NCI-H1436 treated with DMSO at 0.1 percent for 48 hours (cell line): ENCODE measurements at regions not wholly inside any gene's neighbourhood (a gene's known extent, or its start where the extent isn't known, plus 50 kb on each side); places are given as distances from the start of the nearest gene placed in this dataset.
"Not testable (repeated sequence)": the region's sequence is repeated elsewhere in the genome, so short reads cannot be mapped to it uniquely, and the experiment has no call there.

Experiments
- DNase-seq: peaks from one replicate; lab custom pipeline; 2025; lab: John Stamatoyannopoulos, UW

- DNase-seq = no peak
Measured at GRCh38 chr2:194363878-194364277, 1293.1 kb upstream of the SLC39A10 start.

GRCh38 chr2:194363295-194363694 lies 1293.7 kb upstream of the SLC39A10 start:
- DNase-seq = no peak

- DNase-seq = no peak
Measured at GRCh38 chr2:194352505-194352904, 1304.5 kb upstream of the SLC39A10 start.

- DNase-seq = peak; percentile 75
Measured at GRCh38 chr2:194346193-194346592, 1310.8 kb upstream of the SLC39A10 start.

- DNase-seq = no peak
Measured at GRCh38 chr2:194345347-194345746, 1311.7 kb upstream of the SLC39A10 start.

GRCh38 chr2:194343167-194343566 lies 1313.9 kb upstream of the SLC39A10 start:
- DNase-seq = no peak

GRCh38 chr2:194332799-194333490 lies 1324.1 kb upstream of the SLC39A10 start:
- no peak for DNase-seq

- DNase-seq = no peak
Measured at GRCh38 chr2:194328456-194328855, 1328.6 kb upstream of the SLC39A10 start.

GRCh38 chr2:194327196-194327888 lies 1329.7 kb upstream of the SLC39A10 start:
- DNase-seq = no peak

- no peak for DNase-seq
Measured at GRCh38 chr2:194323740-194324139, 1333.3 kb upstream of the SLC39A10 start.

GRCh38 chr2:194320520-194320919 lies 1336.5 kb upstream of the SLC39A10 start:
- no peak for DNase-seq

- DNase-seq = no peak
Measured at GRCh38 chr2:194319222-194319992, 1337.6 kb upstream of the SLC39A10 start.

GRCh38 chr2:194314042-194314441 lies 1343.0 kb upstream of the SLC39A10 start:
- no peak for DNase-seq

GRCh38 chr2:194304191-194304590 lies 1352.8 kb upstream of the SLC39A10 start:
- DNase-seq = no peak

- no peak for DNase-seq
Measured at GRCh38 chr2:194301946-194302345, 1355.1 kb upstream of the SLC39A10 start.

- DNase-seq = no peak
Measured at GRCh38 chr2:194294156-194294555, 1362.9 kb upstream of the SLC39A10 start.

- no peak for DNase-seq
Measured at GRCh38 chr2:194291104-194291503, 1365.9 kb upstream of the SLC39A10 start.

GRCh38 chr2:194289712-194290346 lies 1367.2 kb upstream of the SLC39A10 start:
- no peak for DNase-seq

GRCh38 chr2:194276667-194277066 lies 1380.4 kb upstream of the SLC39A10 start:
- not testable (repeated sequence) for DNase-seq

GRCh38 chr2:194271293-194271961 lies 1385.6 kb upstream of the SLC39A10 start:
- no peak for DNase-seq

GRCh38 chr2:194270648-194271047 lies 1386.4 kb upstream of the SLC39A10 start:
- no peak for DNase-seq

- DNase-seq = no peak
Measured at GRCh38 chr2:194264586-194264985, 1392.4 kb upstream of the SLC39A10 start.
